Testis (tissue), 2 donors: ENCODE measurements at regions not wholly inside any gene's neighbourhood (a gene's known extent, or its start where the extent isn't known, plus 50 kb on each side); places are given as distances from the start of the nearest gene placed in this dataset.

Source experiments
- CTCF ChIP-seq, 3 experiments: fragments of 450-650 bp in 2 of 3; fragments of 200-600 bp in 1 of 3; sonication (generic) in 1 of 3; IDR thresholded peaks; one replicate each; pipeline ENCODE4 v1.5.1; 2016 to 2019; ENCODE audit warnings: antibody characterized with exemption in 3 of 3, mild to moderate bottlenecking in 2 of 3, moderate library complexity in 1 of 3
- POLR2A ChIP-seq: fragments of 450-650 bp; IDR thresholded peaks from one replicate; pipeline ENCODE4 v1.6.1; 2017; ENCODE audit warnings: antibody characterized with exemption, mild to moderate bottlenecking, moderate library complexity

- no peak for TF ChIP-seq CTCF (IDR thresholded peaks at IDR 0.05)
- TF ChIP-seq POLR2A, result no peak
Measured at GRCh38 chr4:124121461-124121971, 591.0 kb downstream of the ANKRD50 start.
